ENCODE measurements at regions not wholly inside any gene's neighbourhood (a gene's known extent, or its start where the extent isn't known, plus 50 kb on each side); places are given as distances from the start of the nearest gene placed in this dataset.

DNA sequence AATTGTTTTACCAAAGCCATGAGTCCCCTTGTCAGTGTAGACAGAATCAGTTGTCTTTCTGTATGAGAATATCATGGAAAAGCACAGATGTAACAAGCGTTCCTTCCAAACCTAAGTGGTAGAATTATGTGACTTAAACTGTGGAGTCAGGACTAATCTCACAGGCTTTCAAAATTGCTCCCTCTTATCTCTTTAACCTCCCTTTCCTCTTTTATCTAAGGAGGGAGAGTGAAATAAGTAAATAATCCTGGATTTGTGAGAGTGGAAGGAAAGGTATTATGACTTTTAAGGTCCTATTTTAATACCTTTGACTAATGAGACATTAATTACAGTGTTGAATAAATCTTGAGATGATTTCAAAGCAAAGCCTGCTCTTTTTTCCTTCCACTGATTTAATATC, 52.4 kb upstream of the LIFR start:
- WGBS (ENCODE audit: insufficient coverage), result no CpG with 5 or more reads among the region's 1 CpG
- H3K4me1 ChIP-seq (ENCODE audit: control insufficient read depth in 1 of 2, insufficient read depth in 2 of 2, low read length in 2 of 2), result peaks cover 6 to 7% of the 10 kb centered on the region in 2 donors
- no peak overlapping the region for H3K4me3 Mint-ChIP-seq
- no peaks in the 10 kb centered on the region for H3K36me3 ChIP-seq (replicated peaks in 1 of 2; ENCODE audit: control insufficient read depth in 1 of 2, insufficient read depth in 2 of 2, low read length in 2 of 2)
- H3K9me3 Mint-ChIP-seq, result peaks cover 0 to 3% (median 2%) of the 10 kb centered on the region in 7 donors
- TF ChIP-seq, protein P1, sequence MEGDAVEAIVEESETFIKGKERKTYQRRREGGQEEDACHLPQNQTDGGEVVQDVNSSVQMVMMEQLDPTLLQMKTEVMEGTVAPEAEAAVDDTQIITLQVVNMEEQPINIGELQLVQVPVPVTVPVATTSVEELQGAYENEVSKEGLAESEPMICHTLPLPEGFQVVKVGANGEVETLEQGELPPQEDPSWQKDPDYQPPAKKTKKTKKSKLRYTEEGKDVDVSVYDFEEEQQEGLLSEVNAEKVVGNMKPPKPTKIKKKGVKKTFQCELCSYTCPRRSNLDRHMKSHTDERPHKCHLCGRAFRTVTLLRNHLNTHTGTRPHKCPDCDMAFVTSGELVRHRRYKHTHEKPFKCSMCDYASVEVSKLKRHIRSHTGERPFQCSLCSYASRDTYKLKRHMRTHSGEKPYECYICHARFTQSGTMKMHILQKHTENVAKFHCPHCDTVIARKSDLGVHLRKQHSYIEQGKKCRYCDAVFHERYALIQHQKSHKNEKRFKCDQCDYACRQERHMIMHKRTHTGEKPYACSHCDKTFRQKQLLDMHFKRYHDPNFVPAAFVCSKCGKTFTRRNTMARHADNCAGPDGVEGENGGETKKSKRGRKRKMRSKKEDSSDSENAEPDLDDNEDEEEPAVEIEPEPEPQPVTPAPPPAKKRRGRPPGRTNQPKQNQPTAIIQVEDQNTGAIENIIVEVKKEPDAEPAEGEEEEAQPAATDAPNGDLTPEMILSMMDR (IDR thresholded peaks at IDR 0.05), result no peak
- no peaks in the 10 kb centered on the region for H3K36me3 Mint-ChIP-seq
- H3K4me1 Mint-ChIP-seq, result peaks cover 5% of the 10 kb centered on the region
- H3K9me3 ChIP-seq (replicated peaks in 1 of 2; ENCODE audit: control insufficient read depth in 1 of 2, insufficient read depth in 1 of 2, low read length in 2 of 2), result no peaks in the 10 kb centered on the region
- H4K20me1 ChIP-seq (ENCODE audit: insufficient read depth, low read length), result no peaks in the 10 kb centered on the region
- intact Hi-C loops (cut with micrococcal nuclease), result no loop called here
- H3K4me3 ChIP-seq (replicated peaks in 1 of 3; ENCODE audit: low read depth in 2 of 3, low read length in 3 of 3), result no peak overlapping the region
- peaks cover 2 to 31% (median 17%) of the 10 kb centered on the region in 3 donors for H3K27me3 Mint-ChIP-seq (ENCODE audit: low read depth in 3 of 3)
- no peaks in the 10 kb centered on the region for H3K79me2 ChIP-seq (ENCODE audit: insufficient read depth, low read length)
- no peak overlapping the region for H3K4me2 ChIP-seq (replicated peaks; ENCODE audit: extremely low read depth, low read length, poor library complexity, severe bottlenecking)
- DNase-seq, result no peak
- H3K27ac ChIP-seq (ENCODE audit: low read depth in 1 of 2, low read length in 2 of 2), result no peak overlapping the region
- no peak overlapping the region for H2AFZ ChIP-seq (ENCODE audit: insufficient read depth, low read depth, low read length, poor library complexity, severe bottlenecking)
- H3K27ac Mint-ChIP-seq, result no peak overlapping the region
- peaks cover 0 to 14% of the 10 kb centered on the region in 2 donors for H3K27me3 ChIP-seq (ENCODE audit: control insufficient read depth in 2 of 2, insufficient read depth in 2 of 2, low read length in 2 of 2)
- no peak overlapping the region for H3K9ac ChIP-seq (ENCODE audit: insufficient read depth, low read length, poor library complexity, severe bottlenecking)

DNA sequence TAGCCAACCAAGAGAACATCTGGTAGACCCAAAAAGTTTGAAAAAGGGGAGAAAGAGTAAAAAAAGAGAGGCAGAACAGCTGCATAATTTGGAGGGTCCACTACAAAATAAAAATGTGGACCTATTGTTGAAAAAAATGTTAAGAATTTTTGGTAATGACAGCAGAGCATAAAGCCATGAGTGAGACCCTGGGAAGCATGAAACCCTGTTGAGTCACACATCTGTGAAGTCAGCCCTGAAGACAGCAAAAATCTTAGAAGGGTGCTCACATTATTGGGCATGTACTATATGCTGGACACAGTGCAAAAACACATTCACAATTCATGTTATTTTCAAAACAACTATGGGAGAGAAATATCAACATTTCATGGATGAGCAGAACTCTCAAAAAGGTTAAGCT, 56.4 kb upstream of the LIFR start:
- Histone ChIP-seq H3K4me1 (ENCODE audit: control insufficient read depth in 1 of 2, insufficient read depth in 2 of 2, low read length in 2 of 2) (no peaks in the 10 kb centered on the region), H4K20me1 (ENCODE audit: insufficient read depth, low read length) (no peaks in the 10 kb centered on the region), H3K9ac (ENCODE audit: insufficient read depth, low read length, poor library complexity, severe bottlenecking) (no peak overlapping the region), H3K27me3 (ENCODE audit: control insufficient read depth in 2 of 2, insufficient read depth in 2 of 2, low read length in 2 of 2) (peaks cover 0 to 18% of the 10 kb centered on the region in 2 donors), H3K9me3 (replicated peaks in 1 of 2; ENCODE audit: control insufficient read depth in 1 of 2, insufficient read depth in 1 of 2, low read length in 2 of 2) (peaks cover 0 to 1% of the 10 kb centered on the region in 2 donors), H3K36me3 (replicated peaks in 1 of 2; ENCODE audit: control insufficient read depth in 1 of 2, insufficient read depth in 2 of 2, low read length in 2 of 2) (no peaks in the 10 kb centered on the region), H2AFZ (ENCODE audit: insufficient read depth, low read depth, low read length, poor library complexity, severe bottlenecking) (no peak overlapping the region), H3K79me2 (ENCODE audit: insufficient read depth, low read length) (no peaks in the 10 kb centered on the region), H3K4me3 (replicated peaks in 1 of 3; ENCODE audit: low read depth in 2 of 3, low read length in 3 of 3) (no peak overlapping the region), H3K4me2 (replicated peaks; ENCODE audit: extremely low read depth, low read length, poor library complexity, severe bottlenecking) (no peak overlapping the region), H3K27ac (ENCODE audit: low read depth in 1 of 2, low read length in 2 of 2) (no peak overlapping the region)
- Mint-ChIP-seq H3K27me3 (ENCODE audit: low read depth in 3 of 3) (peaks cover 2 to 20% (median 12%) of the 10 kb centered on the region in 3 donors), H3K36me3 (no peaks in the 10 kb centered on the region), H3K4me1 (no peaks in the 10 kb centered on the region), H3K9me3 (peaks cover 0 to 8% (median 2%) of the 10 kb centered on the region in 7 donors), H3K27ac (no peak overlapping the region), H3K4me3 (no peak overlapping the region)
- DNase-seq, result no peak
- TF ChIP-seq, protein P1 (IDR thresholded peaks at IDR 0.05), result no peak
- intact Hi-C loops (cut with micrococcal nuclease), result no loop called here

Measured in CD14-positive monocyte (primary cell).